GM12878 (cell line): ENCODE measurements at regions not wholly inside any gene's neighbourhood (a gene's known extent, or its start where the extent isn't known, plus 50 kb on each side); places are given as distances from the start of the nearest gene placed in this dataset.

Experiments used
- BCLAF1 ChIP-seq: fragments of 450-650 bp; IDR thresholded peaks from 2 replicates; pipeline ENCODE4 v1.6.1; 2017; ENCODE audit warnings: antibody characterized with exemption, mild to moderate bottlenecking, moderate library complexity
- BHLHE40 ChIP-seq, 2 experiments: fragments of 450-650 bp in 1 of 2; IDR thresholded peaks; 2 replicates each; pipeline ENCODE4 v1.6.1; 2011 to 2017; ENCODE audit warnings: low read depth in 2 of 2, borderline replicate concordance in 1 of 2, improper control_type of control experiment in 1 of 2, low read length in 1 of 2, mild to moderate bottlenecking in 1 of 2
- CBFB ChIP-seq: IDR thresholded peaks from 2 replicates; pipeline ENCODE4 v1.6.1; 2016; ENCODE audit warnings: antibody characterized with exemption, low read depth
- CEBPZ ChIP-seq: fragments of 150-350 bp; IDR thresholded peaks from 2 replicates; pipeline ENCODE4 v1.6.1; 2016; ENCODE audit warnings: low read depth, low read length
- CREB1 ChIP-seq: IDR thresholded peaks from 2 replicates; pipeline ENCODE4 v1.6.1; 2012; ENCODE audit warnings: low read depth, mild to moderate bottlenecking, inconsistent platforms
- CTCF ChIP-seq, 3 experiments: IDR thresholded peaks in 2 of 3; conservative IDR thresholded peaks in 1 of 3; 2 replicates each; pipeline ENCODE4 v1.5.1; 2011; ENCODE audit warnings: low read depth in 3 of 3, low read length in 3 of 3, mild to moderate bottlenecking in 3 of 3, control low read depth in 2 of 3, moderate library complexity in 2 of 3, inconsistent platforms in 1 of 3, mixed read lengths in 1 of 3; ENCODE audit not compliant: control insufficient read depth in 2 of 3, insufficient read depth in 1 of 3; ENCODE audit errors: extremely low read depth in 1 of 3
- E2F4 ChIP-seq: IDR thresholded peaks from 2 replicates; pipeline ENCODE4 v1.6.1; 2012; ENCODE audit warnings: low read depth, low read length, improper control_type of control experiment
- GABPA ChIP-seq: IDR thresholded peaks from 2 replicates; pipeline ENCODE4 v1.6.1; 2014; ENCODE audit warnings: antibody characterized with exemption, low read depth, mild to moderate bottlenecking, inconsistent platforms
- NR2C2 ChIP-seq: IDR thresholded peaks from 2 replicates; pipeline ENCODE4 v1.6.1; 2011; ENCODE audit warnings: borderline replicate concordance, low read depth; ENCODE audit not compliant: control insufficient read depth, insufficient read length
- POLR2A ChIP-seq: IDR thresholded peaks from 2 replicates; pipeline ENCODE4 v1.6.1; 2011; ENCODE audit warnings: low read depth, mild to moderate bottlenecking, low read length
- RAD21 ChIP-seq: IDR thresholded peaks from 2 replicates; pipeline ENCODE4 v1.6.1; 2011; ENCODE audit warnings: mild to moderate bottlenecking, low read depth, low read length, moderate library complexity; ENCODE audit not compliant: insufficient read depth
- RBBP5 ChIP-seq: fragments of 200-600 bp; sonication (generic); conservative IDR thresholded peaks from 2 replicates; pipeline ENCODE4 v1.6.1; 2016

GRCh38 chr10:59589796-59590195, 119.9 kb downstream of the SLC16A9 start:
- no peak for TF ChIP-seq CTCF (IDR thresholded peaks at IDR 0.05 in 2 of 3, conservative IDR thresholded peaks at IDR 0.05 in 1 of 3; ENCODE audit: control insufficient read depth in 2 of 3, extremely low read depth in 1 of 3, insufficient read depth in 1 of 3, low read depth in 3 of 3, low read length in 3 of 3)
- no peak for TF ChIP-seq RAD21
- no peak for TF ChIP-seq CBFB
- no peak for TF ChIP-seq NR2C2
- TF ChIP-seq E2F4 = no peak
- no peak for TF ChIP-seq RBBP5
- no peak for TF ChIP-seq BCLAF1
- TF ChIP-seq CREB1 = no peak
- TF ChIP-seq BHLHE40 (IDR thresholded peaks at IDR 0.05; ENCODE audit: borderline replicate concordance in 1 of 2, low read depth in 2 of 2, low read length in 1 of 2) = no peak
- no peak for TF ChIP-seq GABPA
- TF ChIP-seq POLR2A = no peak
- no peak for TF ChIP-seq CEBPZ
